Activated CD8-positive, alpha-beta memory T cell treated with anti-CD3 and anti-CD28 coated beads, Interleukin-2, amount 10 ng/mL, durations not matched to agents 7 days and 5 days (primary cell): ENCODE measurements at regions not wholly inside any gene's neighbourhood (a gene's known extent, or its start where the extent isn't known, plus 50 kb on each side); places are given as distances from the start of the nearest gene placed in this dataset.
"Not testable (repeated sequence)": the region's sequence is repeated elsewhere in the genome, so short reads cannot be mapped to it uniquely, and the experiment has no call there.

Source experiments
- ATAC-seq: fragments of 150-1000 bp; cut with Tn5 transposase; one replicate; pipeline ENCODE4 v1.10.0; 2021; ENCODE audit warnings: moderate library complexity
- CTCF ChIA-PET: fragments of 350-600 bp; sonication (Branson Sonifier 250); formaldehyde crosslinking; loops from one replicate; lab custom pipeline; 2021; ENCODE audit warnings: antibody characterized with exemption; lab: Charles Lee
- DNase-seq: peaks from one replicate; pipeline ENCODE4 v3.0.0-alpha.2; 2020
- H3K27ac Mint-ChIP-seq: one replicate; pipeline ENCODE4 v1.8.0; 2021; ENCODE audit warnings: mild to moderate bottlenecking, mixed read lengths
- H3K27me3 Mint-ChIP-seq: one replicate; pipeline ENCODE4 v1.8.0; 2021; ENCODE audit warnings: mixed read lengths
- H3K36me3 Mint-ChIP-seq: one replicate; pipeline ENCODE4 v1.8.0; 2021; ENCODE audit warnings: mild to moderate bottlenecking, mixed read lengths
- H3K4me1 Mint-ChIP-seq: one replicate; pipeline ENCODE4 v1.8.0; 2021; ENCODE audit warnings: mixed read lengths
- H3K4me3 Mint-ChIP-seq: one replicate; pipeline ENCODE4 v1.8.0; 2021; ENCODE audit warnings: mild to moderate bottlenecking, moderate library complexity, mixed read lengths
- H3K9me3 Mint-ChIP-seq: one replicate; pipeline ENCODE4 v1.8.0; 2022; ENCODE audit warnings: low read depth, mixed read lengths

DNA sequence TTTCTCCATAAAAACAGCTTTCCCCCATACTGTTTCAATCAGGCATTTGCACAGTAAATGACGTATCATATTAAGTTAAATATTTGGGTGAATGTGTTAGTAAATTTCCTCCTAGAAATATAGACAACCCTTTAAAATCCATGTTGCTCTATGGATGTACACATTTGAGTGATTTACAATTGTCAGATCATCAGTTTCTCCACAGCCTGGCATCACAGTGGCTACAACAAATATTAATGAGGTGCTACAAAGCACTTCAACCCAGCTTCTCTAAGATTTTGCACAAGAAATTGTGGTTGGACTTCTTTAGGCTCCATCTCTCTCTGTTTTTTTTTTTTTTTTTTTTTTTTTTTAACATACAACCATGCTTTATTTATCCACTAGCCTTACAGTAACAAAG lies 584.4 kb upstream of the AMELY start:
- Mint-ChIP-seq H3K27ac (no peak overlapping the region), H3K27me3 (peaks cover 5% of the 10 kb centered on the region)
- CTCF ChIA-PET, result no interaction called here

GRCh38 chrY:7484455-7485285 lies 573.1 kb upstream of the AMELY start:
- ATAC-seq, H3K9me3 Mint-ChIP-seq, H3K4me3 Mint-ChIP-seq, DNase-seq, CTCF ChIA-PET, H3K27me3 Mint-ChIP-seq, H3K36me3 Mint-ChIP-seq, H3K4me1 Mint-ChIP-seq, H3K27ac Mint-ChIP-seq: not testable (repeated sequence)

More for the DNA sequence above, 584.4 kb upstream of the AMELY start:
- Mint-ChIP-seq H3K4me3 (no peak overlapping the region), H3K36me3 (no peaks in the 10 kb centered on the region), H3K4me1 (no peaks in the 10 kb centered on the region), H3K9me3 (no peaks in the 10 kb centered on the region)
- no peak for DNase-seq
- no peak for ATAC-seq

GRCh38 chrY:7471976-7472375 lies 560.4 kb upstream of the AMELY start:
- Mint-ChIP-seq H3K4me1 (no peaks in the 10 kb centered on the region), H3K27ac (no peak overlapping the region), H3K9me3 (no peaks in the 10 kb centered on the region), H3K27me3 (no peaks in the 10 kb centered on the region), H3K4me3 (no peak overlapping the region), H3K36me3 (no peaks in the 10 kb centered on the region)
- DNase-seq (no peak), ATAC-seq (no peak)
- CTCF ChIA-PET, result no interaction called here

- H3K27me3 Mint-ChIP-seq, result no peaks in the 10 kb centered on the region
- DNase-seq, result no peak
- H3K9me3 Mint-ChIP-seq, result no peaks in the 10 kb centered on the region
- no peak overlapping the region for H3K27ac Mint-ChIP-seq
- H3K4me1 Mint-ChIP-seq, result no peaks in the 10 kb centered on the region
- no peak for ATAC-seq
- no peaks in the 10 kb centered on the region for H3K36me3 Mint-ChIP-seq
- no peak overlapping the region for H3K4me3 Mint-ChIP-seq
- CTCF ChIA-PET, result no interaction called here
Observed at GRCh38 chrY:7470037-7470436, 558.5 kb upstream of the AMELY start.

DNA sequence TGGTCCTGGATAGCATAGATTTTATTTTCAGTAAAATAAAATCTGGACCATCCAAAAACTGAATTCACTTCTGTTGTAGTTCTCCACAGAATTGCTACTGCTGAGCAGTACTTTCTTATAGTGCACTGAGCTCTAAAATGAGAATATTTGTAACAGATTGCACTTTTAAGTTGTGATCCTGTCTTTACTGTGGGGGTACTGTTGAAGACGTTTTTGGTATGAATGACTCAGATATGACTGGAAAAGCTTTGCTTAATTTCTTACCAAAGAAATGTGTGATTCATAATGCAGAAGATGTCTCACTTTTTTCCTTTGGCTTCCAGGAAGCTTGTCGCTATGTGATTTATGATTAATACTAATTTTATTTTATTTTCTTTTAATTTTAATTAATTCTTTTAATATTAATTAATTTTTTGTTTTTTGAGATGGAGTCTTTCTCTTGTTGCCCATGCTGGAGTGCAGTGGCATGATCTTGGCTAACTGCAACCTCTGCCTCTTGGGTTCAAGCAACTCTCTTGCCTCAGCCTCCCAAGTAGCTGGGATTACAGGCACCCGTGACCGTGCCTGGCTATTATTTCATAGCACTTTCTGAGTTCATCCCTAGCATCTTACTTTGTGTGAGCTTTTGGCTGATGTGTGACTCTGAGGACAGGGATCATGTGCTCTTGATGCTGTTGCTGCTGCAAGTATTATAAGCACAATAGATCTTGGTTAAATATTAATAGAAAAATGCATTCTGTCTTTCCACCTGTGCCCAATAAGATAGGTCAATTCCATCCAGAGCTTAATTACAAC lies 557.6 kb upstream of the AMELY start:
- H3K27ac Mint-ChIP-seq, result no peak overlapping the region
- no peaks in the 10 kb centered on the region for H3K4me1 Mint-ChIP-seq
- H3K4me3 Mint-ChIP-seq, result no peak overlapping the region
- CTCF ChIA-PET, result no interaction called here
- no peaks in the 10 kb centered on the region for H3K36me3 Mint-ChIP-seq
- DNase-seq (no peak), ATAC-seq (no peak)
- no peaks in the 10 kb centered on the region for H3K9me3 Mint-ChIP-seq
- H3K27me3 Mint-ChIP-seq, result no peaks in the 10 kb centered on the region

- H3K4me3 Mint-ChIP-seq, result no peak overlapping the region
- no peaks in the 10 kb centered on the region for H3K4me1 Mint-ChIP-seq
- H3K36me3 Mint-ChIP-seq, result no peaks in the 10 kb centered on the region
- ATAC-seq, result no peak
- H3K9me3 Mint-ChIP-seq, result no peaks in the 10 kb centered on the region
- DNase-seq, result no peak
- H3K27me3 Mint-ChIP-seq, result no peaks in the 10 kb centered on the region
- no peak overlapping the region for H3K27ac Mint-ChIP-seq
- CTCF ChIA-PET, result no interaction called here
Observed at GRCh38 chrY:7467796-7468520, 556.4 kb upstream of the AMELY start.

GRCh38 chrY:7465185-7465621 lies 553.7 kb upstream of the AMELY start:
- H3K36me3 Mint-ChIP-seq, result no peaks in the 10 kb centered on the region
- no peak overlapping the region for H3K4me3 Mint-ChIP-seq
- no peaks in the 10 kb centered on the region for H3K9me3 Mint-ChIP-seq
- H3K4me1 Mint-ChIP-seq, result no peaks in the 10 kb centered on the region
- peak; percentile 40 for DNase-seq
- H3K27ac Mint-ChIP-seq, result no peak overlapping the region
- CTCF ChIA-PET, result no interaction called here
- ATAC-seq, result no peak
- H3K27me3 Mint-ChIP-seq, result no peaks in the 10 kb centered on the region

- no peaks in the 10 kb centered on the region for H3K27me3 Mint-ChIP-seq
- H3K4me1 Mint-ChIP-seq, result no peaks in the 10 kb centered on the region
- no peak overlapping the region for H3K27ac Mint-ChIP-seq
- CTCF ChIA-PET, result no interaction called here
- H3K36me3 Mint-ChIP-seq, result peaks cover under 1% of the 10 kb centered on the region
- DNase-seq, result no peak
- H3K4me3 Mint-ChIP-seq, result no peak overlapping the region
- ATAC-seq, result no peak
- H3K9me3 Mint-ChIP-seq, result peaks cover 2% of the 10 kb centered on the region
Observed at GRCh38 chrY:7464742-7465141, 553.2 kb upstream of the AMELY start.

GRCh38 chrY:7463711-7464110 lies 552.2 kb upstream of the AMELY start:
- peaks cover 3% of the 10 kb centered on the region for H3K9me3 Mint-ChIP-seq
- no peak overlapping the region for H3K27ac Mint-ChIP-seq
- H3K4me1 Mint-ChIP-seq, result no peaks in the 10 kb centered on the region
- CTCF ChIA-PET, result no interaction called here
- ATAC-seq, result no peak
- no peak for DNase-seq
- H3K36me3 Mint-ChIP-seq, result peaks cover 1% of the 10 kb centered on the region
- H3K4me3 Mint-ChIP-seq, result no peak overlapping the region
- H3K27me3 Mint-ChIP-seq, result no peaks in the 10 kb centered on the region

DNA sequence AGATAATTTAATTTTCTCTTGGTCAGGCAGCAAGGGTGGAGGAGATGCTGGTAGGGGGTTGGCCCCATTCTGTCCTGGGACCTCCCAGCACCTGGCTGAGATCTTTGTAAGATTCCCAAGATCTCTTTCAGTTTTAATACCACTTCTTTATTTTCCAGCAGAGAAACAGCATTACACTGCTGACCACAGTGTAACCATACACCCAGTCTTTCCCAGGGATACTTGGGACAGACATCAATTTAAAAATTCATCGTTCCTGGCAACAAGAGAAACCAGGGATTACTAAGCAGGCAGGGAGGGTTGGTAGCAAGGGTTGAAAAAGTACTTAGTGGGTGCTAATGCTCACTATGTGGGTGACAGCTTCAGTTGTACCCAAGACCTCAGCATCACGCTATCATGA lies 551.6 kb upstream of the AMELY start:
- Mint-ChIP-seq H3K27ac (no peak overlapping the region), H3K4me1 (no peaks in the 10 kb centered on the region), H3K9me3 (peaks cover 3% of the 10 kb centered on the region), H3K4me3 (no peak overlapping the region), H3K36me3 (peaks cover 1% of the 10 kb centered on the region), H3K27me3 (peaks cover 2% of the 10 kb centered on the region)
- ATAC-seq (no peak), DNase-seq (no peak)
- CTCF ChIA-PET, result no interaction called here

DNA sequence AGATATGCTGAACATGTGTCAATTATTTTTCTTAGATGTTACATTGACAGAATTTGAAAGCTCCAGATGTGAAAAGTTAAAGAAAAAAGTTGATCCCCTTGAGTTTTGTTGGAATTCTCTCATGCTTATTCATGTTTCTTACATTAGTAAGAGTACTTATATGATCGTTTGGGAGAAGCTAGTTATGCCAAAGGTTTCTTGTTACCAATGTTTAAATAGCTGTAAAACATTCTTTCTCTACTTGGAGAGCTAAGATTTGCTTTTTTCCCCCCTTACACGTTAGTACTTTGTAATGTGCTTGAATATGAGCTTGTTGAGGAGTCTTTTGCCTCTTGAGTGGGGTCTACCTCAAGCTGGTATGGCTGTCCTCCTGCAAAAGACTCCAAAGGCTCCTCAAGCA lies 551.1 kb upstream of the AMELY start:
- no peak for DNase-seq
- Mint-ChIP-seq H3K4me3 (no peak overlapping the region), H3K27me3 (peaks cover 2% of the 10 kb centered on the region)

GRCh38 chrY:7461873-7462525 lies 550.4 kb upstream of the AMELY start:
- Mint-ChIP-seq H3K27me3 (peaks cover 2% of the 10 kb centered on the region), H3K4me1 (no peaks in the 10 kb centered on the region), H3K9me3 (peaks cover 3% of the 10 kb centered on the region), H3K27ac (no peak overlapping the region), H3K36me3 (peaks cover 1% of the 10 kb centered on the region), H3K4me3 (no peak overlapping the region)
- ATAC-seq (no peak), DNase-seq (no peak)
- CTCF ChIA-PET, result no interaction called here

More for the DNA sequence above, 551.1 kb upstream of the AMELY start:
- Mint-ChIP-seq H3K9me3 (peaks cover 3% of the 10 kb centered on the region), H3K36me3 (peaks cover 1% of the 10 kb centered on the region), H3K4me1 (no peaks in the 10 kb centered on the region), H3K27ac (no peak overlapping the region)
- ATAC-seq, result no peak
- CTCF ChIA-PET, result no interaction called here

DNA sequence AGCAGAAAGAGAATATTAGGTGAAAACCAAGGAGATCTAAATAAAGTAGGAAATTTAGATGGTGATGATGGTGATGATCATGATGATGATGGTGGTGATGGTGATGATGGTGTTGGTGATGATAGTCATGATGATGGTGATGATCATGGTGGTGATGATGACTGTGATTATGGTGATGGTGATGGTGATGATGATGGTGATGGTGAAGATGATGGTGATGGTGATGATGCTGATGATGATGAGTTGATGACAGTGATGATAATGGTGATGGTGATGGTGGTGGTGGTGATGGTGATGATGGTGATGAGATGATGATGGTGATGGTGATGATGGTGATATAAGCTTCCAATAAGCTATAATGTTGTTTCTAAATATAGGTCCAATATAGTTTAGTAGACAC lies 548.2 kb upstream of the AMELY start:
- no peaks in the 10 kb centered on the region for H3K4me1 Mint-ChIP-seq
- CTCF ChIA-PET, result no interaction called here
- DNase-seq (no peak), ATAC-seq (no peak)
- H3K27me3 Mint-ChIP-seq, result peaks cover 2% of the 10 kb centered on the region
- peaks cover 3% of the 10 kb centered on the region for H3K9me3 Mint-ChIP-seq
- peaks cover 1% of the 10 kb centered on the region for H3K36me3 Mint-ChIP-seq
- H3K27ac Mint-ChIP-seq, result no peak overlapping the region
- H3K4me3 Mint-ChIP-seq, result no peak overlapping the region
